Lower lobe of right lung (tissue), 2 donors: ENCODE measurements at regions not wholly inside any gene's neighbourhood (a gene's known extent, or its start where the extent isn't known, plus 50 kb on each side); places are given as distances from the start of the nearest gene placed in this dataset.
A peak's percentile ranks its signal among the peaks of the same experiment; 100 is the strongest.

Source experiments
- ATAC-seq, 2 donors: fragments of 200-7000 bp; cut with Tn5 transposase; one replicate each; pipeline ENCODE4 v1.9.1; 2020 to 2022; ENCODE audit warnings: mild to moderate bottlenecking in 2 of 2, moderate library complexity in 2 of 2
- DNase-seq: peaks from one replicate; pipeline ENCODE4 v3.0.0-alpha.2; 2020
- H3K27ac ChIP-seq: fragments of 200-600 bp; one replicate; pipeline ENCODE4 v1.8.0; 2022
- H3K27me3 ChIP-seq: fragments of 200-600 bp; one replicate; pipeline ENCODE4 v1.8.0; 2022; ENCODE audit warnings: low read depth
- H3K36me3 ChIP-seq: fragments of 200-600 bp; one replicate; pipeline ENCODE4 v1.8.0; 2022; ENCODE audit warnings: mild to moderate bottlenecking
- H3K4me1 ChIP-seq: fragments of 200-600 bp; one replicate; pipeline ENCODE4 v1.8.0; 2022
- H3K4me3 ChIP-seq: fragments of 200-600 bp; one replicate; pipeline ENCODE4 v1.8.0; 2022; ENCODE audit warnings: mild to moderate bottlenecking
- H3K9me3 ChIP-seq: fragments of 200-600 bp; one replicate; pipeline ENCODE4 v1.8.0; 2022
- intact Hi-C: fragments of 100-400 bp; cut with DNase I; formaldehyde crosslinking; loops from one replicate; pipeline ENCODE4 v1.11.0; 2022
- TF ChIP-seq, protein P1 (sequence below): fragments of 200-600 bp; IDR thresholded peaks from one replicate; pipeline ENCODE4 v1.8.0; 2022; ENCODE audit warnings: antibody characterized with exemption, mild to moderate bottlenecking
- donor health status: DM: no; HTN: yes; CAD: no; lungs with severe emphysema.

DNA sequence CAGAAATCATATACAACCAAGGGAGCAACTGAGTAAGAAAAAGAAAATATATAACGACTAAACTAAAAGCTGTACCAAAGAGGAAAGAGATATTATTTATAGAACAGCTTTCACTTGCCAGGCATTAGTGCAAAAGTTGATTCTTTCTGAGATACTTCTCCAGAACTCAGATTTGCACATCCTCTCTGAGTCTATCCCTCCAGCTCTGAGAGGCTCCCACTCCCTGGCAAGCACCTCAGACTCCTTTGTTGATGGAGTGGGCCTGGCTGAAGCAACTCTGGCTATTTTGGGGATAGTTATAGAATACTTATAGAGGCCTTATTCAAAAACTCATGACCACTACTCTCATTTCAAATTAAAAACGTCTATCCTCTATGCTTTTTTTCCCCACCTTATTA is 501.6 kb upstream of the TNP1 start:
- TF ChIP-seq, protein P1, sequence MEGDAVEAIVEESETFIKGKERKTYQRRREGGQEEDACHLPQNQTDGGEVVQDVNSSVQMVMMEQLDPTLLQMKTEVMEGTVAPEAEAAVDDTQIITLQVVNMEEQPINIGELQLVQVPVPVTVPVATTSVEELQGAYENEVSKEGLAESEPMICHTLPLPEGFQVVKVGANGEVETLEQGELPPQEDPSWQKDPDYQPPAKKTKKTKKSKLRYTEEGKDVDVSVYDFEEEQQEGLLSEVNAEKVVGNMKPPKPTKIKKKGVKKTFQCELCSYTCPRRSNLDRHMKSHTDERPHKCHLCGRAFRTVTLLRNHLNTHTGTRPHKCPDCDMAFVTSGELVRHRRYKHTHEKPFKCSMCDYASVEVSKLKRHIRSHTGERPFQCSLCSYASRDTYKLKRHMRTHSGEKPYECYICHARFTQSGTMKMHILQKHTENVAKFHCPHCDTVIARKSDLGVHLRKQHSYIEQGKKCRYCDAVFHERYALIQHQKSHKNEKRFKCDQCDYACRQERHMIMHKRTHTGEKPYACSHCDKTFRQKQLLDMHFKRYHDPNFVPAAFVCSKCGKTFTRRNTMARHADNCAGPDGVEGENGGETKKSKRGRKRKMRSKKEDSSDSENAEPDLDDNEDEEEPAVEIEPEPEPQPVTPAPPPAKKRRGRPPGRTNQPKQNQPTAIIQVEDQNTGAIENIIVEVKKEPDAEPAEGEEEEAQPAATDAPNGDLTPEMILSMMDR = no peak
- H3K27me3 ChIP-seq = no peaks in the 10 kb centered on the region
- ATAC-seq = peak in 1 of 2 donors; percentile 35
- intact Hi-C loops = no loop called here
- H3K4me3 ChIP-seq = no peak overlapping the region
- no peaks in the 10 kb centered on the region for H3K36me3 ChIP-seq
- no peak overlapping the region for H3K27ac ChIP-seq
- H3K9me3 ChIP-seq = no peaks in the 10 kb centered on the region
- peaks cover 32% of the 10 kb centered on the region for H3K4me1 ChIP-seq
- no peak for DNase-seq

DNA sequence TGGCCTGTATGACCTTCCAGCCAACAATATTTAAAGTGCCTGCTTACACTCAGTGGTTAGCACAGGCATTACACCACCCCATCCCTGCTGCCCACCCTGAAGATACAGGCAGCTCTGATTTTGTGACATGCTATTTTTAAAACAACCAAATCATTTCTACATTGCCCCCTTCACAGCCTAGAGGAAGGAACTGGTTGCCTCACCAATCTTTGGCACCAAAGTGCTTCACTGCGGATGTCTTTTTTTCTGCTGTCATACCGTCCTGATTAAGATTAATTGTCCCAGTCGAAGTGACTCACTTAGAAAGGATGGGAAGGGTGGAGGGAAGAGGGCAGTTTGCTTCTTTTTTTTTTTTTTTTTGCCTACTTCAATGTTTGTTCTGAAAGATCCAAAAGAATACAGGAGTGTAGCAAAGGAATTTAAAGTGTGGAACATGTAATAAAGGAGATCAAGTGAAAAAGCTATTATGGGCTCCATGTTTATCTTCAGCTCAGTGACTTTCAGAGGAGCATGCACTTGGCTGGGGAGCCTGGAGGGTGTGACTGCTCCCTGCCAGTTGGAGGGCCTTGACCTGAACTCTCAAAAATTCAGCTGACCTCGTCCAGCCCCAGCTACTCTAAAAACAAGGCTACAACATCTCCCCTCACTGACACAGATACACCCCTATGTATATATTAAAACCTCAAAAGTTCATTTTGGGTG is 501.1 kb upstream of the TNP1 start:
- TF ChIP-seq, protein P1 = no peak
- no peak for DNase-seq
- Histone ChIP-seq H3K4me1 (peaks cover 32% of the 10 kb centered on the region), H3K36me3 (no peaks in the 10 kb centered on the region), H3K27ac (no peak overlapping the region), H3K9me3 (no peaks in the 10 kb centered on the region), H3K27me3 (no peaks in the 10 kb centered on the region), H3K4me3 (no peak overlapping the region)
- ATAC-seq = peak; percentile 67 to 71
- intact Hi-C loops = no loop called here

DNA sequence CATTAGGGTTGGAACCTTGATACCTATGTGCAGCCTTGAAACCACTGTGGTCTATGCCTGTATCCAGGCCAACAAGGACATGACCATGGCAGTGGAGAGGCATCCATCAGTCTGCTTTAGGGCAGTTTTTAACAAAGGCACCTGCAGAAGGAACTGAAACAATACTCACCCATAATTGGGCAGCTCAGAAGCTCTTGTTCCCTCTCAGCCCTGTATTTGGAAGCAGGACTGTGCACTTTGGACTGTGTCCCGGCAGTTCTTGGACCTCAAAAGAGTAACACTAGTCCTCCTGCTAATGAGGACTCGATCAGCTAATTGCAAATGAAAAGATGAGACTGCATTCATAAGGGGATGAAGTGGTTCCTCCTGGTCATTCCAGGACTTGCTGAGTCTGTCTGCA is 500.2 kb upstream of the TNP1 start:
- H3K36me3 ChIP-seq = no peaks in the 10 kb centered on the region
- H3K4me1 ChIP-seq = peaks cover 32% of the 10 kb centered on the region
- H3K27ac ChIP-seq = no peak overlapping the region
- TF ChIP-seq, protein P1 = no peak
- no peak for DNase-seq
- H3K27me3 ChIP-seq = no peaks in the 10 kb centered on the region
- ATAC-seq = no peak
- intact Hi-C loops = no loop called here
- no peak overlapping the region for H3K4me3 ChIP-seq
- H3K9me3 ChIP-seq = no peaks in the 10 kb centered on the region

DNA sequence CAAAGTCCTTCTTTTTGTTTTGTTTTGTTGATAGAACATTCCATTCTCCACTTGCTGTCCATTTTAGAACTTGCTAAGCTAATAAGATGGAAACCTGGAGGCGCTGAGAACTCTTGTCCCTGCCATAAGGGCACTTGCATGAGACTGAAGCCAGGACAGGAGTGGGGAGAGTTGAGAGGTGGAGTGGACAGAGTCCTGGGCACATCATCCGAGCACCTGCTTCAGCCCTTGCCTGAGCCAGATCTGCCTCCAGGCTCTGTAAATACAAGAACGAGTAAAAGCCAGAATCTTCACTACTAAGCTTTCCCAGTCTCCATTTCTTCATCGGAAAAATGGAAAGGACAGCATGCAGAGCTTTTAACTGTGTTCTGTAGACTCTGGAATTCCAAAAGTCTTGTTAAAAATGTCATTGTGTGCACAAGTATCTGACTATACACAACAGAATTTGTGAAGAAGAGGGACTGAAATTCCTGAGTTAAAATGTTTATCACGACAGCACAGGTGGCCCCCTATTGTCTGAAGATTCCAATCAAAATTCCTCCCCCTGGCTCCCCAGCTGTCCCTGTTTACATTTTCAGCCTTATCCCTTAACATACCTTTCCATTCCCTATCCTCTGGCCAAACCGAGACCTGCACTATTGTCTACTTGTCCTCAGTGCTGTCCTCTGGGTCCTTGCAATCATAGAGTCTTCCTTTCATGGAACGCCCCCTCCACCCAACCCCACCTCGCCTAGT is 498.2 kb upstream of the TNP1 start:
- Histone ChIP-seq H3K4me1 (peaks cover 32% of the 10 kb centered on the region), H3K9me3 (no peaks in the 10 kb centered on the region), H3K27ac (no peak overlapping the region), H3K4me3 (no peak overlapping the region), H3K27me3 (no peaks in the 10 kb centered on the region), H3K36me3 (no peaks in the 10 kb centered on the region)
- DNase-seq = no peak
- TF ChIP-seq, protein P1 = no peak
- intact Hi-C loops = no loop called here
- ATAC-seq = peak in 1 of 2 donors; percentile 48

DNA sequence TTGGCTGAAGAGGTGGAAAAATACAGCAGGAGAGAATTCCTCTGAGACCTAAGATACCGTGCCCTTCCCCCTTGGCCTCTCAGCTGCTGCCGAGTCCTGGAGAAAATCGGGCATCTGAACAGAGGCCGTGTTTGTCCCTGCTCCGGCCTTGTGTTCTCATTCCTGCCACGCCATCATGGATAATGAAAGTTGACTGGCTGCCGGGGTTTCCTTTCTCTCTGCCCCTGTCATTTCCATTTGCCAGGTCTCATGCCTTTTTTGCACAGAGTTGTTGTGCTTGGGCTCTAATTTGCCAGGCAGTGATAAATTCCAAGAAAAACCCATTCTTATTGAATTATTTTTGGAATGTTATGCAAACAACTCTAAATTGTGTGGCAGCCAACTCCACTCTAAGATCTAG is 496.9 kb upstream of the TNP1 start:
- peaks cover 27% of the 10 kb centered on the region for H3K4me1 ChIP-seq

More for the DNA sequence above, 496.9 kb upstream of the TNP1 start:
- intact Hi-C loops = no loop called here
- ATAC-seq (no peak), DNase-seq (no peak)
- Histone ChIP-seq H3K27ac (peak overlapping the region; percentile 48), H3K4me3 (no peak overlapping the region), H3K9me3 (no peaks in the 10 kb centered on the region), H3K27me3 (no peaks in the 10 kb centered on the region), H3K36me3 (no peaks in the 10 kb centered on the region)
- TF ChIP-seq, protein P1 = no peak
